ENCODE measurements at regions not wholly inside any gene's neighbourhood (a gene's known extent, or its start where the extent isn't known, plus 50 kb on each side); places are given as distances from the start of the nearest gene placed in this dataset.

- Histone ChIP-seq H3K4me1 (no peaks in the 10 kb centered on the region), H3K36me3 (replicated peaks in 1 of 2; ENCODE audit: insufficient read depth in 1 of 2, low read depth in 2 of 2) (no peaks in the 10 kb centered on the region), H3K4me3 (no peak overlapping the region), H3K9me3 (no peaks in the 10 kb centered on the region), H3K27me3 (no peaks in the 10 kb centered on the region), H3K27ac (no peak overlapping the region)
- DNase-seq (no peak), ATAC-seq (no peak)
- intact Hi-C loops (cut with DNase I) = no loop called here
- TF ChIP-seq CTCF (IDR thresholded peaks at IDR 0.05) (no peak), POLR2A (IDR thresholded peaks at IDR 0.05) (no peak)
- WGBS, 2 donors = 91 to 100% methylated on average over 1 of the region's 1 CpG
Observed at GRCh38 chr6:15080895-15081294, 165.0 kb upstream of the JARID2 start.

- Histone ChIP-seq H3K9me3 (no peaks in the 10 kb centered on the region), H3K4me3 (no peak overlapping the region), H3K27me3 (no peaks in the 10 kb centered on the region), H3K4me1 (no peaks in the 10 kb centered on the region), H3K27ac (no peak overlapping the region), H3K36me3 (replicated peaks in 1 of 2; ENCODE audit: insufficient read depth in 1 of 2, low read depth in 2 of 2) (no peaks in the 10 kb centered on the region)
- no peak for TF ChIP-seq POLR2A (IDR thresholded peaks at IDR 0.05)
- TF ChIP-seq CTCF (IDR thresholded peaks at IDR 0.05) = no peak
- ATAC-seq = no peak
- DNase-seq = no peak
- intact Hi-C loops (cut with DNase I) = no loop called here
- 59 to 61% methylated on average over 2 of the region's 2 CpGs for WGBS, 2 donors
Observed at GRCh38 chr6:15081447-15081846, 164.4 kb upstream of the JARID2 start.

- no peak for ATAC-seq
- no peak for TF ChIP-seq POLR2A (IDR thresholded peaks at IDR 0.05)
- TF ChIP-seq CTCF (IDR thresholded peaks at IDR 0.05) = no peak
- Histone ChIP-seq H3K9me3 (no peaks in the 10 kb centered on the region), H3K4me3 (no peak overlapping the region), H3K27ac (no peak overlapping the region), H3K4me1 (no peaks in the 10 kb centered on the region), H3K27me3 (no peaks in the 10 kb centered on the region), H3K36me3 (replicated peaks in 1 of 2; ENCODE audit: insufficient read depth in 1 of 2, low read depth in 2 of 2) (no peaks in the 10 kb centered on the region)
- DNase-seq = no peak
- intact Hi-C loops (cut with DNase I) = no loop called here
- 85 to 91% methylated on average over 8 of the region's 8 CpGs for WGBS, 2 donors
Observed at GRCh38 chr6:15082708-15083107, 163.2 kb upstream of the JARID2 start.

GRCh38 chr6:15086348-15087158 lies 159.3 kb upstream of the JARID2 start:
- TF ChIP-seq CTCF (IDR thresholded peaks at IDR 0.05) = no peak
- TF ChIP-seq POLR2A (IDR thresholded peaks at IDR 0.05) = no peak
- H3K36me3 ChIP-seq (replicated peaks in 1 of 2; ENCODE audit: insufficient read depth in 1 of 2, low read depth in 2 of 2) = no peaks in the 10 kb centered on the region
- H3K9me3 ChIP-seq = no peaks in the 10 kb centered on the region
- H3K4me3 ChIP-seq = no peak overlapping the region
- no peaks in the 10 kb centered on the region for H3K27me3 ChIP-seq
- H3K4me1 ChIP-seq = peaks cover 15% of the 10 kb centered on the region
- DNase-seq = no peak
- ATAC-seq = no peak
- H3K27ac ChIP-seq = no peak overlapping the region
- 65 to 71% methylated on average over 11 to 12 of the region's 12 CpGs for WGBS, 2 donors
- intact Hi-C loops (cut with DNase I) = no loop called here

- Histone ChIP-seq H3K27ac (no peak overlapping the region), H3K36me3 (replicated peaks in 1 of 2; ENCODE audit: insufficient read depth in 1 of 2, low read depth in 2 of 2) (no peaks in the 10 kb centered on the region), H3K9me3 (no peaks in the 10 kb centered on the region), H3K27me3 (no peaks in the 10 kb centered on the region), H3K4me1 (peaks cover 15% of the 10 kb centered on the region), H3K4me3 (no peak overlapping the region)
- intact Hi-C loops (cut with DNase I) = no loop called here
- no peak for ATAC-seq
- WGBS, 2 donors = 80 to 82% methylated on average over 5 of the region's 5 CpGs
- no peak for DNase-seq
- TF ChIP-seq CTCF (IDR thresholded peaks at IDR 0.05) (no peak), POLR2A (IDR thresholded peaks at IDR 0.05) (no peak)
Observed at GRCh38 chr6:15087186-15087589, 158.7 kb upstream of the JARID2 start.

All from body of pancreas (tissue), 4 donors.